A549 (cell line): ENCODE measurements at regions not wholly inside any gene's neighbourhood (a gene's known extent, or its start where the extent isn't known, plus 50 kb on each side); places are given as distances from the start of the nearest gene placed in this dataset.
"Not testable (repeated sequence)": the region's sequence is repeated elsewhere in the genome, so short reads cannot be mapped to it uniquely, and the experiment has no call there.

ENCODE experiments used
- ATAC-seq, 2 experiments: fragments of 200-7000 bp in 1 of 2; fragments of >200 bp in 1 of 2; cut with Nextera tagmentation in 1 of 2; cut with Tn5 transposase in 1 of 2; 3 replicates each; pipeline versions ENCODE4 v1.8.0 to v1.9.1; 2018 to 2020; ENCODE audit warnings: mild to moderate bottlenecking in 1 of 2, moderate library complexity in 1 of 2
- CTCF ChIA-PET: fragments of 300-600 bp; sonication (Branson Sonifier 250); formaldehyde crosslinking; extraction: SDS; loops from one replicate; lab custom pipeline; 2021; ENCODE audit warnings: antibody characterized with exemption, inconsistent platforms; lab: Yijun Ruan, JAX
- POLR2A ChIA-PET: fragments of 350-600 bp; formaldehyde crosslinking; extraction: SDS; loops from one replicate; lab custom pipeline; 2021; ENCODE audit warnings: antibody characterized with exemption, inconsistent platforms; lab: Yijun Ruan, JAX
- DNase-seq, 2 experiments: peaks; one replicate each; pipeline versions ENCODE4 v3.0.0 to v3.0.0-alpha.2; 2011 to 2016; ENCODE audit warnings: low read depth in 1 of 2, low spot score in 1 of 2
- FAIRE-seq: peaks from 2 replicates; lab custom pipeline; 2011; peaks lifted over from hg19 to GRCh38; lab: Jason Lieb, UNC
- H3K27ac ChIP-seq, 2 experiments: fragments of >200 bp; sonication (Bioruptor Twin); formaldehyde crosslinking; 3 replicates each; pipeline ENCODE4 v1.5.1; 2016 to 2017
- H3K4me1 ChIP-seq: fragments of >200 bp; sonication (Bioruptor Twin); formaldehyde crosslinking; 3 replicates; pipeline ENCODE4 v1.6.1; 2016
- H3K4me2 ChIP-seq: fragments of >200 bp; sonication (Bioruptor Twin); formaldehyde crosslinking; 3 replicates; pipeline ENCODE4 v1.6.1; 2016
- H3K4me3 ChIP-seq: fragments of >200 bp; sonication (Bioruptor Twin); formaldehyde crosslinking; 3 replicates; pipeline ENCODE4 v1.5.1; 2016
- H3K9me3 ChIP-seq: fragments of >200 bp; sonication (Bioruptor Twin); formaldehyde crosslinking; 3 replicates; pipeline ENCODE4 v1.6.1; 2016
- CHD2 ChIP-seq: fragments of 150-350 bp; IDR thresholded peaks from 2 replicates; pipeline ENCODE4 v1.6.1; 2014; ENCODE audit warnings: low read length; ENCODE audit not compliant: partially characterized antibody
- ESRRA ChIP-seq: fragments of 150-350 bp; IDR thresholded peaks from 2 replicates; pipeline ENCODE4 v1.6.1; 2014; ENCODE audit warnings: mild to moderate bottlenecking, low read length, borderline replicate concordance
- HES2 ChIP-seq: fragments of >200 bp; sonication (Bioruptor Twin); formaldehyde crosslinking; IDR thresholded peaks from 2 replicates; pipeline ENCODE4 v1.6.1; 2016
- HEYL ChIP-seq: fragments of 250-450 bp; sonication (Bioruptor Pico); IDR thresholded peaks from 2 replicates; pipeline ENCODE4 v1.8.0; 2021; ENCODE audit warnings: mild to moderate bottlenecking, moderate library complexity
- HOXB13 ChIP-seq: fragments of 250-450 bp; sonication (Bioruptor Pico); IDR thresholded peaks from 2 replicates; pipeline ENCODE4 v1.5.0; 2020; ENCODE audit warnings: low read depth, mild to moderate bottlenecking, moderate library complexity
- KDM5A ChIP-seq: fragments of 200-600 bp; sonication (generic); IDR thresholded peaks from 2 replicates; pipeline ENCODE4 v1.6.1; 2016; ENCODE audit warnings: antibody characterized with exemption, mild to moderate bottlenecking
- MYC ChIP-seq: IDR thresholded peaks from 2 replicates; pipeline ENCODE4 v1.6.1; 2012; ENCODE audit warnings: mild to moderate bottlenecking, inconsistent platforms, low read length, improper control_type of control experiment, borderline replicate concordance
- NFE2L2 ChIP-seq: fragments of 150-350 bp; conservative IDR thresholded peaks from 2 replicates; pipeline ENCODE4 v1.6.1; 2014; ENCODE audit warnings: low read length
- NR3C1 ChIP-seq: fragments of >200 bp; sonication (Bioruptor Twin); formaldehyde crosslinking; IDR thresholded peaks from 3 replicates; pipeline ENCODE4 v1.6.1; 2017
- POLR2AphosphoS2 ChIP-seq: conservative IDR thresholded peaks from 2 replicates; pipeline ENCODE4 v1.6.1; 2012; ENCODE audit warnings: low read length, improper control_type of control experiment, inconsistent platforms
- RAD21 ChIP-seq, 2 experiments: fragments of >200 bp in 1 of 2; sonication (Bioruptor Twin) in 1 of 2; formaldehyde crosslinking in 1 of 2; IDR thresholded peaks in 1 of 2; conservative IDR thresholded peaks in 1 of 2; 2 replicates in 1 of 2; 3 replicates in 1 of 2; pipeline ENCODE4 v1.6.1; 2012 to 2018; ENCODE audit warnings: inconsistent platforms in 1 of 2
- RARB ChIP-seq: fragments of 250-450 bp; sonication (Bioruptor Pico); IDR thresholded peaks from 2 replicates; pipeline ENCODE4 v1.8.0; 2021; ENCODE audit warnings: mild to moderate bottlenecking, moderate library complexity
- REST ChIP-seq: fragments of 200-600 bp; sonication (generic); IDR thresholded peaks from 2 replicates; pipeline ENCODE4 v1.6.1; 2016; ENCODE audit warnings: antibody characterized with exemption, mild to moderate bottlenecking, moderate library complexity
- SMC3 ChIP-seq: fragments of >200 bp; sonication (Bioruptor Twin); formaldehyde crosslinking; IDR thresholded peaks from 3 replicates; pipeline ENCODE4 v1.6.1; 2018; ENCODE audit warnings: inconsistent platforms
- TP53 ChIP-seq: fragments of 250-450 bp; sonication (Bioruptor Pico); IDR thresholded peaks from 2 replicates; pipeline ENCODE4 v1.5.0; 2021; ENCODE audit warnings: mild to moderate bottlenecking, moderate library complexity
- USF2 ChIP-seq: fragments of 450-650 bp; IDR thresholded peaks from 2 replicates; pipeline ENCODE4 v1.6.1; 2014; ENCODE audit warnings: antibody characterized with exemption
- ZC3H11A ChIP-seq: fragments of 450-650 bp; IDR thresholded peaks from 2 replicates; pipeline ENCODE4 v1.6.1; 2014; ENCODE audit warnings: antibody characterized with exemption, mild to moderate bottlenecking
- ZNF302 ChIP-seq: fragments of 250-450 bp; sonication (Bioruptor Pico); IDR thresholded peaks from 2 replicates; pipeline ENCODE4 v1.9.0; 2021; ENCODE audit warnings: inconsistent platforms, mild to moderate bottlenecking, moderate library complexity
- WGBS: methylation state at CpG from one replicate; pipeline ENCODE4 v1.1.6; 2017; ENCODE audit errors: missing lambda C conversion rate; 5-methylcytosine and 5-hydroxymethylcytosine counted together

GRCh38 chr5:159681661-159682060, 234.6 kb upstream of the ADRA1B start:
- no peak overlapping the region for H3K4me3 ChIP-seq
- DNase-seq (no peak), FAIRE-seq (no peak), ATAC-seq (no peak)
- TF ChIP-seq MYC (no peak), ESRRA (no peak)
- CTCF ChIA-PET: no interaction called here
- no peak overlapping the region for H3K4me2 ChIP-seq
- no peaks in the 10 kb centered on the region for H3K4me1 ChIP-seq
- no peak overlapping the region for H3K27ac ChIP-seq
- H3K9me3 ChIP-seq: peaks cover 21% of the 10 kb centered on the region
- POLR2A ChIA-PET: no interaction called here

- ChIA-PET POLR2A (no interaction called here), CTCF (interaction anchor here (0.6 kb wide), 1 partner anchor 78 kb away, joined by 4 read pairs; no protein-coding TSS in a partner anchor)
- Histone ChIP-seq H3K27ac (no peak overlapping the region), H3K4me1 (no peaks in the 10 kb centered on the region), H3K4me2 (no peak overlapping the region), H3K4me3 (no peak overlapping the region), H3K9me3 (peaks cover 21% of the 10 kb centered on the region)
- TF ChIP-seq RAD21 (conservative IDR thresholded peaks at IDR 0.05 in 1 of 2, IDR thresholded peaks at IDR 0.05 in 1 of 2) (peak in 1 of 2 experiments; percentile 28; a peak in 1 of 5 replicates), POLR2AphosphoS2 (no peak), HOXB13 (CRISPR knock-in tag) (no peak)
- no peak for FAIRE-seq
- WGBS: 52% methylated on average over 2 of the region's 2 CpGs
- ATAC-seq: no peak
- DNase-seq: peak in 1 of 2 experiments; percentile 12
These were observed 233.7 kb upstream of the ADRA1B start for GRCh38 chr5:159682623-159683022.

GRCh38 chr5:159687892-159688291, 228.4 kb upstream of the ADRA1B start:
- CTCF ChIA-PET, ATAC-seq, H3K27ac ChIP-seq, H3K4me1 ChIP-seq, H3K4me3 ChIP-seq, H3K9me3 ChIP-seq, POLR2A ChIA-PET, FAIRE-seq, DNase-seq, H3K4me2 ChIP-seq: not testable (repeated sequence)

GRCh38 chr5:159695741-159696294, 220.5 kb upstream of the ADRA1B start:
- Histone ChIP-seq H3K27ac (no peak overlapping the region), H3K4me1 (no peaks in the 10 kb centered on the region), H3K9me3 (no peaks in the 10 kb centered on the region), H3K4me2 (no peak overlapping the region), H3K4me3 (no peak overlapping the region)
- 69% methylated on average over 5 of the region's 5 CpGs for WGBS
- ChIA-PET POLR2A (no interaction called here), CTCF (interaction anchor here (0.6 to 1.2 kb wide), 3 partner anchors 8 to 696 kb away, joined by 3 read pairs; no protein-coding TSS in a partner anchor)
- no peak for TF ChIP-seq SMC3
- TF ChIP-seq RARB: no peak
- no peak for TF ChIP-seq CHD2
- TF ChIP-seq NFE2L2: no peak
- TF ChIP-seq ZNF302 (CRISPR knock-in tag): no peak
- TF ChIP-seq HEYL (CRISPR knock-in tag): no peak
- TF ChIP-seq NR3C1: no peak
- no peak for TF ChIP-seq REST
- TF ChIP-seq ZC3H11A: no peak
- TF ChIP-seq USF2: no peak
- TF ChIP-seq TP53: no peak
- TF ChIP-seq HES2: no peak
- TF ChIP-seq MYC: no peak
- TF ChIP-seq KDM5A: no peak
- DNase-seq (no peak), FAIRE-seq (no peak), ATAC-seq (no peak)
